Suprapubic skin (tissue), 4 donors: ENCODE measurements at regions not wholly inside any gene's neighbourhood (a gene's known extent, or its start where the extent isn't known, plus 50 kb on each side); places are given as distances from the start of the nearest gene placed in this dataset.

Experiments
- DNase-seq, 2 donors: peaks; one replicate each; pipeline ENCODE4 v3.0.0-alpha.2; 2019; ENCODE audit warnings: low spot score in 2 of 2
- H3K27ac ChIP-seq: fragments of 200-600 bp; sonication (generic); one replicate; pipeline ENCODE4 v1.5.1; 2019
- H3K27me3 ChIP-seq: fragments of 200-600 bp; sonication (generic); one replicate; pipeline ENCODE4 v1.5.1; 2019
- H3K36me3 ChIP-seq: fragments of 200-600 bp; sonication (generic); one replicate; pipeline ENCODE4 v1.5.1; 2019
- H3K4me1 ChIP-seq: fragments of 200-600 bp; sonication (generic); one replicate; pipeline ENCODE4 v1.5.1; 2019
- H3K4me3 ChIP-seq: fragments of 200-600 bp; sonication (generic); one replicate; pipeline ENCODE4 v1.5.1; 2019; ENCODE audit warnings: mild to moderate bottlenecking
- H3K9me3 ChIP-seq: fragments of 200-600 bp; sonication (generic); one replicate; pipeline ENCODE4 v1.5.1; 2019
- CTCF ChIP-seq, 2 donors: fragments of 200-600 bp in 1 of 2; fragments of 450-650 bp in 1 of 2; sonication (generic) in 1 of 2; IDR thresholded peaks; one replicate each; pipeline ENCODE4 v1.5.1; 2016 to 2019; ENCODE audit warnings: antibody characterized with exemption in 2 of 2, mild to moderate bottlenecking in 1 of 2, moderate library complexity in 1 of 2
- EP300 ChIP-seq: sonication (generic); formaldehyde crosslinking; IDR thresholded peaks from one replicate; pipeline ENCODE4 v1.6.1; 2017; ENCODE audit warnings: antibody characterized with exemption
- POLR2A ChIP-seq, 2 donors: fragments of 450-650 bp; IDR thresholded peaks; one replicate each; pipeline ENCODE4 v1.6.1; 2017; ENCODE audit warnings: antibody characterized with exemption in 2 of 2, mild to moderate bottlenecking in 2 of 2, moderate library complexity in 2 of 2
- POLR2AphosphoS5 ChIP-seq, 3 donors: sonication (generic); formaldehyde crosslinking; IDR thresholded peaks; one replicate each; pipeline ENCODE4 v1.6.1; 2017; ENCODE audit warnings: antibody characterized with exemption in 3 of 3
- WGBS: methylation state at CpG from one replicate; pipeline ENCODE4 v1.1.5; 2018; 5-methylcytosine and 5-hydroxymethylcytosine counted together

GRCh38 chr1:29668551-29669157 is 432.3 kb downstream of the PTPRU start:
- 75% methylated on average over 7 of the region's 7 CpGs for WGBS
- Histone ChIP-seq H3K4me1 (no peaks in the 10 kb centered on the region), H3K36me3 (no peaks in the 10 kb centered on the region), H3K27me3 (peaks cover 26% of the 10 kb centered on the region), H3K9me3 (no peaks in the 10 kb centered on the region), H3K27ac (no peak overlapping the region), H3K4me3 (no peak overlapping the region)
- TF ChIP-seq CTCF (IDR thresholded peaks at IDR 0.05) (no peak), POLR2AphosphoS5 (IDR thresholded peaks at IDR 0.05) (no peak), POLR2A (IDR thresholded peaks at IDR 0.05) (no peak), EP300 (no peak)
- DNase-seq, result no peak

- no peaks in the 10 kb centered on the region for H3K36me3 ChIP-seq
- no peak overlapping the region for H3K4me3 ChIP-seq
- 70% methylated on average over 2 of the region's 2 CpGs for WGBS
- no peak for DNase-seq
- H3K9me3 ChIP-seq, result no peaks in the 10 kb centered on the region
- no peak overlapping the region for H3K27ac ChIP-seq
- TF ChIP-seq CTCF (IDR thresholded peaks at IDR 0.05), result no peak
- TF ChIP-seq POLR2A (IDR thresholded peaks at IDR 0.05), result no peak
- no peak for TF ChIP-seq POLR2AphosphoS5 (IDR thresholded peaks at IDR 0.05)
- no peak for TF ChIP-seq EP300
- H3K4me1 ChIP-seq, result no peaks in the 10 kb centered on the region
- H3K27me3 ChIP-seq, result peaks cover 27% of the 10 kb centered on the region
Observed at GRCh38 chr1:29667951-29668350, 431.6 kb downstream of the PTPRU start.

- TF ChIP-seq EP300 (no peak), POLR2AphosphoS5 (IDR thresholded peaks at IDR 0.05) (no peak), POLR2A (IDR thresholded peaks at IDR 0.05) (no peak), CTCF (IDR thresholded peaks at IDR 0.05) (no peak)
- H3K27me3 ChIP-seq, result peaks cover 26% of the 10 kb centered on the region
- no peak overlapping the region for H3K27ac ChIP-seq
- WGBS, result 84% methylated on average over 2 of the region's 2 CpGs
- H3K4me3 ChIP-seq, result no peak overlapping the region
- no peaks in the 10 kb centered on the region for H3K4me1 ChIP-seq
- no peaks in the 10 kb centered on the region for H3K36me3 ChIP-seq
- peaks cover 14% of the 10 kb centered on the region for H3K9me3 ChIP-seq
- no peak for DNase-seq
Observed at GRCh38 chr1:29664711-29665110, 428.4 kb downstream of the PTPRU start.

GRCh38 chr1:29658688-29659087 is 422.4 kb downstream of the PTPRU start:
- WGBS, result 96% methylated on average over 1 of the region's 1 CpG
- DNase-seq, result no peak

GRCh38 chr1:29657816-29658215 is 421.5 kb downstream of the PTPRU start:
- no peaks in the 10 kb centered on the region for H3K4me1 ChIP-seq
- H3K27me3 ChIP-seq, result peaks cover 14% of the 10 kb centered on the region
- TF ChIP-seq POLR2AphosphoS5 (IDR thresholded peaks at IDR 0.05) (no peak), EP300 (no peak), POLR2A (IDR thresholded peaks at IDR 0.05) (no peak), CTCF (IDR thresholded peaks at IDR 0.05) (no peak)
- H3K27ac ChIP-seq, result no peak overlapping the region
- H3K36me3 ChIP-seq, result no peaks in the 10 kb centered on the region
- peaks cover 14% of the 10 kb centered on the region for H3K9me3 ChIP-seq
- WGBS, result 67% methylated on average over 2 of the region's 2 CpGs
- peak in 1 of 2 donors; percentile 49 for DNase-seq
- H3K4me3 ChIP-seq, result no peak overlapping the region

More at GRCh38 chr1:29658688-29659087, 422.4 kb downstream of the PTPRU start:
- Histone ChIP-seq H3K9me3 (peaks cover 14% of the 10 kb centered on the region), H3K27ac (no peak overlapping the region), H3K4me3 (no peak overlapping the region), H3K36me3 (no peaks in the 10 kb centered on the region), H3K27me3 (peaks cover 11% of the 10 kb centered on the region), H3K4me1 (no peaks in the 10 kb centered on the region)
- no peak for TF ChIP-seq POLR2A (IDR thresholded peaks at IDR 0.05)
- TF ChIP-seq EP300, result no peak
- TF ChIP-seq POLR2AphosphoS5 (IDR thresholded peaks at IDR 0.05), result no peak
- TF ChIP-seq CTCF (IDR thresholded peaks at IDR 0.05), result no peak
